ENCODE measurements at regions not wholly inside any gene's neighbourhood (a gene's known extent, or its start where the extent isn't known, plus 50 kb on each side); places are given as distances from the start of the nearest gene placed in this dataset.

- TF ChIP-seq CTCF (conservative IDR thresholded peaks at IDR 0.05; ENCODE audit: low read length) (no peak), EZH2phosphoT487 (IDR thresholded peaks at IDR 0.05; ENCODE audit: borderline replicate concordance) (no peak)
Observed at GRCh38 chr18:29588446-29589100, 1411.6 kb upstream of the CDH2 start.
